ENCODE measurements at regions not wholly inside any gene's neighbourhood (a gene's known extent, or its start where the extent isn't known, plus 50 kb on each side); places are given as distances from the start of the nearest gene placed in this dataset.

- TF ChIP-seq, protein P1, sequence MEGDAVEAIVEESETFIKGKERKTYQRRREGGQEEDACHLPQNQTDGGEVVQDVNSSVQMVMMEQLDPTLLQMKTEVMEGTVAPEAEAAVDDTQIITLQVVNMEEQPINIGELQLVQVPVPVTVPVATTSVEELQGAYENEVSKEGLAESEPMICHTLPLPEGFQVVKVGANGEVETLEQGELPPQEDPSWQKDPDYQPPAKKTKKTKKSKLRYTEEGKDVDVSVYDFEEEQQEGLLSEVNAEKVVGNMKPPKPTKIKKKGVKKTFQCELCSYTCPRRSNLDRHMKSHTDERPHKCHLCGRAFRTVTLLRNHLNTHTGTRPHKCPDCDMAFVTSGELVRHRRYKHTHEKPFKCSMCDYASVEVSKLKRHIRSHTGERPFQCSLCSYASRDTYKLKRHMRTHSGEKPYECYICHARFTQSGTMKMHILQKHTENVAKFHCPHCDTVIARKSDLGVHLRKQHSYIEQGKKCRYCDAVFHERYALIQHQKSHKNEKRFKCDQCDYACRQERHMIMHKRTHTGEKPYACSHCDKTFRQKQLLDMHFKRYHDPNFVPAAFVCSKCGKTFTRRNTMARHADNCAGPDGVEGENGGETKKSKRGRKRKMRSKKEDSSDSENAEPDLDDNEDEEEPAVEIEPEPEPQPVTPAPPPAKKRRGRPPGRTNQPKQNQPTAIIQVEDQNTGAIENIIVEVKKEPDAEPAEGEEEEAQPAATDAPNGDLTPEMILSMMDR (conservative IDR thresholded peaks at IDR 0.05; ENCODE audit: low read length), result no peak
- no peak for TF ChIP-seq EZH2phosphoT487 (IDR thresholded peaks at IDR 0.05; ENCODE audit: borderline replicate concordance)
These were observed 108.3 kb upstream of the NCKAP5 start for GRCh38 chr2:133676392-133677130.

Measured in Loucy (cell line).